ENCODE measurements at regions not wholly inside any gene's neighbourhood (a gene's known extent, or its start where the extent isn't known, plus 50 kb on each side); places are given as distances from the start of the nearest gene placed in this dataset.

DNA sequence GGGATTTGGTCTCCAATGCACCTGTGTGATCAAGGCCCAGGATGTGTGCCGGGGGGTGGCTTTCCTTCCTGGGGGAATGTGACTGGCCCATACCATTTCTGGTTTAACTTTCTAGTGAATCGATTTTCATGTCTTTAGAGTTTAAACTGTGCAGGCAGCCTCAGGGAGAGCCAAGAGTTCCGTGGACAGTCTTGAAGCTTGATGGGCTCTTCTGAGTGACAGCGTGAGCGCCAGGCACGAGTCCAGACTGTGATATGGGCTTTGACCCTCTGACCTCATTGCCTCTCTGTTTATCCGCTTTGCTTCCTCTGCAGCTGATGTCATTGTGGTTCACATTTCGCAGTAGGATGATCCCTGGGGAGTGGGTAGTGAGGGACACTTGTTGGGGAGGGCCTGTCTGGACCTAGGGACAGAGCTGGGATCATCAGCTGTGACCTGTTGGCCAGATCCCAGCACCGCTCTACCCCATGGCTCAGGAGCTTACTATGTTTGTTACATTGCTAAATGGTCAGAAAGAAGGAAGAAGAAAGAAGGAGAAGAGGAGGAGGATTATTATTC lies 80.6 kb upstream of the CLDN5 start:
- no peak overlapping the region for H3K23ac ChIP-seq (ENCODE audit: low read length)
- H3K27ac ChIP-seq (ENCODE audit: low read depth, low read length), result no peak overlapping the region
- no peak overlapping the region for H4K5ac ChIP-seq (ENCODE audit: low read length)
- no peaks in the 10 kb centered on the region for H3K79me1 ChIP-seq (ENCODE audit: low read length)
- no peak overlapping the region for H3K9ac ChIP-seq (ENCODE audit: low read length)
- no peak overlapping the region for H4K8ac ChIP-seq (ENCODE audit: low read depth, low read length)
- H2BK120ac ChIP-seq (ENCODE audit: low read depth, low read length), result no peak overlapping the region
- no peak for DNase-seq
- H3K4me2 ChIP-seq (ENCODE audit: low read length), result no peak overlapping the region
- no peaks in the 10 kb centered on the region for H3K79me2 ChIP-seq (ENCODE audit: control insufficient read depth, insufficient read depth, low read length)
- H2BK5ac ChIP-seq (ENCODE audit: low read length), result no peak overlapping the region
- H2BK15ac ChIP-seq (replicated peaks; ENCODE audit: low read depth), result no peak overlapping the region
- no CpG with 5 or more reads among the region's 9 CpGs for WGBS (ENCODE audit: extremely low coverage, insufficient coverage, low lambda C conversion rate)
- no peak overlapping the region for H2AK5ac ChIP-seq (ENCODE audit: low read length)
- no peaks in the 10 kb centered on the region for H3K27me3 ChIP-seq (ENCODE audit: insufficient read depth, low read length, poor library complexity)
- H3K18ac ChIP-seq (ENCODE audit: low read length), result no peak overlapping the region
- no peak overlapping the region for H3K4me3 ChIP-seq (ENCODE audit: low read length)
- H3K4ac ChIP-seq (ENCODE audit: low read depth, low read length), result no peak overlapping the region
- no peaks in the 10 kb centered on the region for H3K36me3 ChIP-seq (ENCODE audit: control insufficient read depth, insufficient read depth, low read length)
- H3K4me1 ChIP-seq (ENCODE audit: control insufficient read depth, low read depth, low read length), result no peaks in the 10 kb centered on the region
- H3K56ac ChIP-seq (ENCODE audit: low read length), result no peak overlapping the region

DNA sequence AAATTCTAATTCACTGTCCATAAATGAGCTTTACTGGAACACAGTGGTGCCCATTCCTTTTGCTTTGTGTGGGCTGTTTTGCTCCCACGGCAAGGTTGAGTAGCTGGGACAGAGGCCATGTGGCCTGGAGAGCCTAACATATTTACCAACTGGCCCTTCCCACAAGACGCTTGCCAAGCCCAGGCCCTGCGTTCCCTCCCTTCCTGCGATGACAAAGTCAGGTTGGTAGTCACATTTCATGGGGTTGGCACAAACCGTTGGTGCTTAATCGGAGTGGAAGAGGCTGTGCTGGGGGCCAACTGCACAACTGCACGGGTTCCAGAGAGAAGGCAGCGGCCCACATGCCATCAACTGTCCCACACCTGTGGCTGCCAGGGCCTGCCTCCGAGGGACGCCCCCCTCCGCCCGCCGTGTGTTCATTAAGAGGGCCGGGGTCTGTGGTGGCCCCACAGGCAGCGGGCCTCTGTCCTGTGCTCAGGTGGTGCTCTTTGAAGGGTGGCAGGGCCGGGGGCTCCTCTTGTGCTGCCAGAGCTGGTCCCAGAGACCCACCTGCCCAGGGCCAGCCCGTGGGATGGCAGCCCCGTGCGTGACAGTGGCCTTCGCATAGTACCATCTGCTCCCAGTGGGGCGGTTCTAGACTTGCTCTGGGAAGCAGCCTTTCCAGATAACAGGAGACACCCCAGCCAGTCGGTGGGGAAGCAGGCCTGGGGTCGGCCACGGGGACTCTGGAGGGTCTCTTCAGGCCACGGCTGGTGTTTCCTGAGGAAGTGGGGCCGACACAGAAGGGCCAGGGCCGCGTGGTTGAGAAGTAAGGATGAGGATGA lies 81.5 kb upstream of the CLDN5 start:
- Histone ChIP-seq H3K56ac (ENCODE audit: low read length) (no peak overlapping the region), H2BK5ac (ENCODE audit: low read length) (no peak overlapping the region), H3K4me2 (ENCODE audit: low read length) (no peak overlapping the region), H4K8ac (ENCODE audit: low read depth, low read length) (no peak overlapping the region), H3K36me3 (ENCODE audit: control insufficient read depth, insufficient read depth, low read length) (no peaks in the 10 kb centered on the region), H3K23ac (ENCODE audit: low read length) (no peak overlapping the region), H2BK15ac (replicated peaks; ENCODE audit: low read depth) (no peak overlapping the region), H3K27me3 (ENCODE audit: insufficient read depth, low read length, poor library complexity) (no peaks in the 10 kb centered on the region), H2AK5ac (ENCODE audit: low read length) (no peak overlapping the region), H3K18ac (ENCODE audit: low read length) (no peak overlapping the region), H3K79me2 (ENCODE audit: control insufficient read depth, insufficient read depth, low read length) (no peaks in the 10 kb centered on the region), H3K79me1 (ENCODE audit: low read length) (no peaks in the 10 kb centered on the region), H3K4ac (ENCODE audit: low read depth, low read length) (no peak overlapping the region), H3K4me3 (ENCODE audit: low read length) (no peak overlapping the region), H2BK120ac (ENCODE audit: low read depth, low read length) (no peak overlapping the region), H3K27ac (ENCODE audit: low read depth, low read length) (no peak overlapping the region), H3K9ac (ENCODE audit: low read length) (no peak overlapping the region), H4K5ac (ENCODE audit: low read length) (no peak overlapping the region), H3K4me1 (ENCODE audit: control insufficient read depth, low read depth, low read length) (no peaks in the 10 kb centered on the region)
- no CpG with 5 or more reads among the region's 28 CpGs for WGBS (ENCODE audit: extremely low coverage, insufficient coverage, low lambda C conversion rate)
- DNase-seq, result no peak

DNA sequence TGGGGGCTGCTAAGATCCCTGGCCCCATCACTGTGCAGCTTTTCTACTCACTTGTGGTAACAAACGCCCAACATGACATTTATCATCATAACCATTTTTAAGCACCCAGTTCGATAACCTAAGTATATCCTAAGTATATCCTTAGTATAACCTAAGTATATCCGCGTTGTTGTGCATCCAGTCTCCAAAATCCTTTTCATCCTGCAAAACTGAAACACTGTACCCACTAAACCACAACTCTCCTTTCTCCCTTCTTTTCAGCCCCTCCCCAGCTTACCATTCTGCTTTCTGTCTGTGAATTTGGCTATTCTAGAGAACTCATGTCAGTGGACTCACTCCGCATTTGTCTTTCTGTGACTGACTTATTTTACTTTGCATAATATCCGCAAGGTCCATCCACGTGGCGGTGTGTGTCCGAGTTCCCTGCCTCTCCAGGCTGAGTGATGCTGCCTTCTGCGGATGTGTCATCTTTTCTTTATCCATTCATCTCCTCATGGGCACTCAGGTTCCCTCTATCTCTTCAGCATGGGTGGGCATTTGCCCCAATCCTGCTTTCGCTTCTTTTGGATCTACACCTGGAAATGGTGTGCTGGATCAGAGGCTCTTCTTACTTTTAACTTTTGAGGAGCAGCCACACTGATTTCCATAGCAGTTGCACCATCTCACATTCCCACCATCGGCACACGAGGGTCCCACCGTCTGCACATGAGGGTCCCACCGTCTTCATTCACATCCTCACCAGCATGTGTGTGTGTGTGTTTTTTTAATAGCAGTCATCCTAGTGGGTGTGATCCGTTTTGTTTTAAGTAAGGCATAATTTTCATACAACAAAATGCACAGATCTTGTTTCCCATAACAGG lies 82.4 kb upstream of the CLDN5 start:
- Histone ChIP-seq H4K5ac (ENCODE audit: low read length) (no peak overlapping the region), H3K27me3 (ENCODE audit: insufficient read depth, low read length, poor library complexity) (no peaks in the 10 kb centered on the region), H3K4me2 (ENCODE audit: low read length) (no peak overlapping the region), H3K36me3 (ENCODE audit: control insufficient read depth, insufficient read depth, low read length) (no peaks in the 10 kb centered on the region), H3K23ac (ENCODE audit: low read length) (no peak overlapping the region), H2BK5ac (ENCODE audit: low read length) (no peak overlapping the region), H3K4me1 (ENCODE audit: control insufficient read depth, low read depth, low read length) (no peaks in the 10 kb centered on the region), H3K9ac (ENCODE audit: low read length) (no peak overlapping the region), H3K18ac (ENCODE audit: low read length) (no peak overlapping the region), H3K4me3 (ENCODE audit: low read length) (no peak overlapping the region), H2BK120ac (ENCODE audit: low read depth, low read length) (no peak overlapping the region), H2BK15ac (replicated peaks; ENCODE audit: low read depth) (no peak overlapping the region), H3K79me1 (ENCODE audit: low read length) (no peaks in the 10 kb centered on the region), H2AK5ac (ENCODE audit: low read length) (no peak overlapping the region), H3K56ac (ENCODE audit: low read length) (no peak overlapping the region), H3K79me2 (ENCODE audit: control insufficient read depth, insufficient read depth, low read length) (no peaks in the 10 kb centered on the region), H3K4ac (ENCODE audit: low read depth, low read length) (no peak overlapping the region), H3K27ac (ENCODE audit: low read depth, low read length) (no peak overlapping the region), H4K8ac (ENCODE audit: low read depth, low read length) (no peak overlapping the region)
- DNase-seq, result no peak
- no CpG with 5 or more reads among the region's 16 CpGs for WGBS (ENCODE audit: extremely low coverage, insufficient coverage, low lambda C conversion rate)

DNA sequence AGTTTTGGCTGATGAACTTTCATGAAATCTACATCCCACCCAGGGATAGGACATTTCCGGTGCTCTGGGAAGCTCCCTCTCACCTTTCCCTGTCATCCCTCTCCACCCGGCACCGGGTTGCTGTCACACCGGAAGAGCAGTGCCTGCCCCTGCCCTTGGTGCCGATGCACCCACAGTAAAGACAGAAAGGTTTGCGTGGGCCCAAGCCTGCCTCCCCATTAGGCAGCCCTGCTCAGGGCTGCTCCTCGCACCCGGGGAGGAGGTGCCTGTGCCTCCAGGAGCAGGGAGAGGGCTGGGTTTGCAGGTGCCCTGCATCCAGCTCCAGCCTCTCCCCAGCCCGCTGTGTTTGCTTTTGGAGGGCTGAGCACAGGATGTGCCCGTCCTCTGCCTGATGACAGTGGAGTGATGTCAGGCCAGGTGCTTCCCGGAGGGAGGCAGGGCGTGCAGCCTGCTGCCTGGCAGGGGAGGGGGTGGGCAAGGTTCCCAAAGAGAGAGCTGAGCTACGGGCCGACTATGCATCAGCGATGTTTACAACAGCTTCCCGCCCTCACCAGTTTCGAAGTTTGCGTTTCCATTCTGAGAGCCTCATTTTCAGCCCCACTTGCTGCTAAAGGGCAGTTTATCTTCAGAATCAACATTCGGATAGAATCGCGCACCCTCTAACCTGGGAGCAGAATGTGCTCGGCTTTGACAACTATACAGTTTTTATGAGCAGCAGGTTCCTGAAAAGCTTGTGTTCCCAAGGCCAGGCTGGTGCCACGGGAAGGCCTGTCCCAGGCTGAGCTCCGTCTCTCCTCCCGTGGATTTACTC lies 83.2 kb upstream of the CLDN5 start:
- no peak overlapping the region for H3K56ac ChIP-seq (ENCODE audit: low read length)
- no CpG with 5 or more reads among the region's 25 CpGs for WGBS (ENCODE audit: extremely low coverage, insufficient coverage, low lambda C conversion rate)
- H3K27ac ChIP-seq (ENCODE audit: low read depth, low read length), result no peak overlapping the region
- no peak overlapping the region for H2BK15ac ChIP-seq (replicated peaks; ENCODE audit: low read depth)
- H3K27me3 ChIP-seq (ENCODE audit: insufficient read depth, low read length, poor library complexity), result no peaks in the 10 kb centered on the region
- H3K4me3 ChIP-seq (ENCODE audit: low read length), result no peak overlapping the region
- no peak overlapping the region for H4K8ac ChIP-seq (ENCODE audit: low read depth, low read length)
- no peak overlapping the region for H2BK120ac ChIP-seq (ENCODE audit: low read depth, low read length)
- H3K9ac ChIP-seq (ENCODE audit: low read length), result no peak overlapping the region
- H3K4me1 ChIP-seq (ENCODE audit: control insufficient read depth, low read depth, low read length), result no peaks in the 10 kb centered on the region
- no peak overlapping the region for H3K4ac ChIP-seq (ENCODE audit: low read depth, low read length)
- no peak for DNase-seq
- no peak overlapping the region for H2BK5ac ChIP-seq (ENCODE audit: low read length)
- no peak overlapping the region for H3K4me2 ChIP-seq (ENCODE audit: low read length)
- no peak overlapping the region for H2AK5ac ChIP-seq (ENCODE audit: low read length)
- H3K79me1 ChIP-seq (ENCODE audit: low read length), result no peaks in the 10 kb centered on the region
- H3K36me3 ChIP-seq (ENCODE audit: control insufficient read depth, insufficient read depth, low read length), result no peaks in the 10 kb centered on the region
- no peak overlapping the region for H4K5ac ChIP-seq (ENCODE audit: low read length)
- H3K23ac ChIP-seq (ENCODE audit: low read length), result no peak overlapping the region
- no peaks in the 10 kb centered on the region for H3K79me2 ChIP-seq (ENCODE audit: control insufficient read depth, insufficient read depth, low read length)
- H3K18ac ChIP-seq (ENCODE audit: low read length), result no peak overlapping the region

DNA sequence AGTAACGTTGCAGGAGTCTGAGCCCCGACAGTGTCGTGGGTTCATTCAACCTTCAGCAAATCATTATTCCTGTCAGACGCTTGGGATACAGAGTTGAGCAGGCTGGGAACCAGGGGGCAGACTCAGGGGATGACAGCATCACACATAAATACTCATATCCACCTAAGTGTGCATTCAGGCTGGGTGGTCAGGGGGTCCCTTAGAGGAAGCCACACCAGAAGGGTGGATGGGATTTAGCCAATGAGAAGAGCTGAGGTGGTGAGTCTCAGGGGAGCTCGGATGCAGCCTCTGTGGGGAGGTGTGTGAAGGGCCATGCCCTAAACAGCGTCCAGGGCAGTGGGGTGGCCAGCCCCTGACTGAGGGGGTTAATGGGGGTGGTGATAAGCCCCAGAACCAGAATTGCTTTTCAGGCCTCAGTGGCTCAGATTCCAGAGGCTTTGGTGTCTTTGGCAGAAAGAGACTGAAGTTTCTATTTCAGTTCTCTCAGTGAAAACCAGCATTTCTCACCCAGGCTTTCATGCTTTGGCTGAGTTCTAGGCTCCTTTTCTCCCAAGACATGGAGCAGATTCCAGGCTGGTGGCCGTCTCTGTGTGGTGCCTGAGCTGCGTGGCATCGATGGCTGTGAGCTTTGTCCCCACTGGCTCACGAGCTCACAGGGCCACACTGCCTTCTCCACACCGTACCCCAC lies 83.9 kb upstream of the CLDN5 start:
- Histone ChIP-seq H3K9ac (ENCODE audit: low read length) (no peak overlapping the region), H4K8ac (ENCODE audit: low read depth, low read length) (no peak overlapping the region), H2BK15ac (replicated peaks; ENCODE audit: low read depth) (no peak overlapping the region), H3K27ac (ENCODE audit: low read depth, low read length) (no peak overlapping the region), H3K4me3 (ENCODE audit: low read length) (no peak overlapping the region), H3K36me3 (ENCODE audit: control insufficient read depth, insufficient read depth, low read length) (no peaks in the 10 kb centered on the region), H3K79me2 (ENCODE audit: control insufficient read depth, insufficient read depth, low read length) (no peaks in the 10 kb centered on the region), H3K4ac (ENCODE audit: low read depth, low read length) (no peak overlapping the region), H2BK5ac (ENCODE audit: low read length) (no peak overlapping the region), H3K27me3 (ENCODE audit: insufficient read depth, low read length, poor library complexity) (no peaks in the 10 kb centered on the region), H3K4me2 (ENCODE audit: low read length) (no peak overlapping the region), H4K5ac (ENCODE audit: low read length) (no peak overlapping the region), H3K23ac (ENCODE audit: low read length) (no peak overlapping the region), H2BK120ac (ENCODE audit: low read depth, low read length) (no peak overlapping the region), H3K56ac (ENCODE audit: low read length) (no peak overlapping the region), H3K79me1 (ENCODE audit: low read length) (no peaks in the 10 kb centered on the region), H2AK5ac (ENCODE audit: low read length) (no peak overlapping the region), H3K18ac (ENCODE audit: low read length) (no peak overlapping the region), H3K4me1 (ENCODE audit: control insufficient read depth, low read depth, low read length) (no peaks in the 10 kb centered on the region)
- no CpG with 5 or more reads among the region's 11 CpGs for WGBS (ENCODE audit: extremely low coverage, insufficient coverage, low lambda C conversion rate)
- no peak for DNase-seq

Data from mesendoderm (in vitro differentiated cells).